ENCODE measurements at regions not wholly inside any gene's neighbourhood (a gene's known extent, or its start where the extent isn't known, plus 50 kb on each side); places are given as distances from the start of the nearest gene placed in this dataset.

- Histone ChIP-seq H3K4me3 (no peak overlapping the region), H3K9me3 (no peaks in the 10 kb centered on the region), H3K27ac (no peak overlapping the region), H3K27me3 (ENCODE audit: low read depth) (no peaks in the 10 kb centered on the region), H3K36me3 (no peaks in the 10 kb centered on the region), H3K4me1 (peaks cover 19% of the 10 kb centered on the region)
- DNase-seq: no peak
- intact Hi-C loops (cut with DNase I): no loop called here
- peak in 1 of 2 donors; percentile 6 for ATAC-seq
- no peak for TF ChIP-seq CTCF (IDR thresholded peaks at IDR 0.05)
Observed at GRCh38 chr2:48105848-48106247, 199.6 kb upstream of the FBXO11 start.

GRCh38 chr2:48107326-48107925, 201.1 kb upstream of the FBXO11 start:
- no peaks in the 10 kb centered on the region for H3K36me3 ChIP-seq
- no peak for TF ChIP-seq CTCF (IDR thresholded peaks at IDR 0.05)
- ATAC-seq (no peak), DNase-seq (no peak)
- H3K4me3 ChIP-seq: no peak overlapping the region
- H3K9me3 ChIP-seq: no peaks in the 10 kb centered on the region
- intact Hi-C loops (cut with DNase I): no loop called here
- H3K4me1 ChIP-seq: peaks cover 27% of the 10 kb centered on the region
- H3K27ac ChIP-seq: peak overlapping the region; percentile 25
- H3K27me3 ChIP-seq (ENCODE audit: low read depth): no peaks in the 10 kb centered on the region

GRCh38 chr2:48108455-48108854, 202.2 kb upstream of the FBXO11 start:
- DNase-seq: no peak
- no peak for ATAC-seq
- no peaks in the 10 kb centered on the region for H3K9me3 ChIP-seq
- H3K4me1 ChIP-seq: peaks cover 36% of the 10 kb centered on the region
- no peaks in the 10 kb centered on the region for H3K27me3 ChIP-seq (ENCODE audit: low read depth)
- TF ChIP-seq CTCF (IDR thresholded peaks at IDR 0.05): no peak
- H3K27ac ChIP-seq: no peak overlapping the region
- no peak overlapping the region for H3K4me3 ChIP-seq
- intact Hi-C loops (cut with DNase I): no loop called here
- H3K36me3 ChIP-seq: no peaks in the 10 kb centered on the region

- H3K9me3 ChIP-seq: no peaks in the 10 kb centered on the region
- no peak for TF ChIP-seq CTCF (IDR thresholded peaks at IDR 0.05)
- H3K27me3 ChIP-seq (ENCODE audit: low read depth): no peaks in the 10 kb centered on the region
- H3K4me3 ChIP-seq: no peak overlapping the region
- DNase-seq: no peak
- no peaks in the 10 kb centered on the region for H3K36me3 ChIP-seq
- intact Hi-C loops (cut with DNase I): no loop called here
- H3K4me1 ChIP-seq: peaks cover 39% of the 10 kb centered on the region
- H3K27ac ChIP-seq: no peak overlapping the region
- ATAC-seq: no peak
Observed at GRCh38 chr2:48109491-48110204, 203.3 kb upstream of the FBXO11 start.

GRCh38 chr2:48110492-48110891, 204.0 kb upstream of the FOXN2 start:
- intact Hi-C loops (cut with DNase I): no loop called here
- Histone ChIP-seq H3K36me3 (no peaks in the 10 kb centered on the region), H3K4me3 (no peak overlapping the region), H3K27me3 (ENCODE audit: low read depth) (no peaks in the 10 kb centered on the region), H3K27ac (peak overlapping the region; percentile 93), H3K9me3 (no peaks in the 10 kb centered on the region), H3K4me1 (peaks cover 39% of the 10 kb centered on the region)
- TF ChIP-seq CTCF (IDR thresholded peaks at IDR 0.05): no peak
- DNase-seq: no peak
- ATAC-seq: no peak
